GM23338 (cell line): ENCODE measurements at regions not wholly inside any gene's neighbourhood (a gene's known extent, or its start where the extent isn't known, plus 50 kb on each side); places are given as distances from the start of the nearest gene placed in this dataset.
A peak's percentile ranks its signal among the peaks of the same experiment; 100 is the strongest.

Experiments used
- ATAC-seq: fragments of 200-7000 bp; cut with Tn5 transposase; 3 replicates; pipeline ENCODE4 v1.9.1; 2020
- DNase-seq: peaks from one replicate; pipeline ENCODE4 v3.0.0-alpha.2; 2015; ENCODE audit warnings: low spot score
- H2AFZ ChIP-seq: fragments of 200-600 bp; sonication (generic); 2 replicates; pipeline ENCODE4 v1.8.0; 2016; ENCODE audit warnings: antibody characterized with exemption, mild to moderate bottlenecking, moderate library complexity
- H3F3A ChIP-seq: fragments of 200-600 bp; sonication (generic); replicated peaks from 2 replicates; pipeline ENCODE4 v1.8.0; 2017; ENCODE audit warnings: antibody characterized with exemption, mixed run types, low read depth
- H3K27ac ChIP-seq: fragments of 200-600 bp; sonication (generic); 2 replicates; pipeline ENCODE4 v1.6.1; 2016; ENCODE audit warnings: low read depth
- H3K27me3 ChIP-seq: fragments of 200-600 bp; sonication (generic); 2 replicates; pipeline ENCODE4 v1.8.0; 2016; ENCODE audit warnings: mild to moderate bottlenecking, mixed run types, moderate library complexity; ENCODE audit not compliant: insufficient read depth
- H3K36me3 ChIP-seq: fragments of 200-600 bp; sonication (generic); 2 replicates; pipeline ENCODE4 v1.8.0; 2016; ENCODE audit warnings: mild to moderate bottlenecking; ENCODE audit not compliant: insufficient read depth
- H3K4me1 ChIP-seq: fragments of 200-600 bp; sonication (generic); 2 replicates; pipeline ENCODE4 v1.8.0; 2016; ENCODE audit warnings: mild to moderate bottlenecking, moderate library complexity; ENCODE audit not compliant: insufficient read depth
- H3K4me2 ChIP-seq: fragments of 200-600 bp; sonication (generic); 2 replicates; pipeline ENCODE4 v1.7.1; 2017; ENCODE audit warnings: mixed run types
- H3K4me3 ChIP-seq: fragments of 200-600 bp; sonication (generic); 2 replicates; pipeline ENCODE4 v1.6.1; 2016; ENCODE audit warnings: mixed run types
- H3K79me2 ChIP-seq: fragments of 200-600 bp; sonication (generic); replicated peaks from 2 replicates; pipeline ENCODE4 v1.8.0; 2017; ENCODE audit warnings: mild to moderate bottlenecking; ENCODE audit not compliant: insufficient read depth
- H3K9me2 ChIP-seq: fragments of 200-600 bp; sonication (generic); 2 replicates; pipeline ENCODE4 v1.8.0; 2017; ENCODE audit not compliant: insufficient read depth
- H4K20me1 ChIP-seq: fragments of 200-600 bp; sonication (generic); replicated peaks from 2 replicates; pipeline ENCODE4 v1.8.0; 2017; ENCODE audit warnings: mild to moderate bottlenecking; ENCODE audit not compliant: insufficient read depth
- H3K27ac Mint-ChIP-seq: 2 replicates; pipeline ENCODE4 v1.8.0; 2020; ENCODE audit warnings: inconsistent platforms, mild to moderate bottlenecking, moderate library complexity, mixed read lengths
- H3K27me3 Mint-ChIP-seq: 3 replicates; pipeline ENCODE4 v1.8.0; 2022; ENCODE audit warnings: low read depth, mild to moderate bottlenecking, moderate library complexity, mixed read lengths, inconsistent platforms; ENCODE audit not compliant: insufficient read depth, poor library complexity
- H3K36me3 Mint-ChIP-seq: 3 replicates; pipeline ENCODE4 v1.8.0; 2021; ENCODE audit warnings: low read depth, mild to moderate bottlenecking, inconsistent platforms, moderate library complexity, mixed read lengths
- H3K4me1 Mint-ChIP-seq: 3 replicates; pipeline ENCODE4 v1.8.0; 2020; ENCODE audit warnings: mild to moderate bottlenecking, inconsistent platforms, mixed read lengths
- H3K4me3 Mint-ChIP-seq: 3 replicates; pipeline ENCODE4 v1.8.0; 2021; ENCODE audit warnings: moderate library complexity, mild to moderate bottlenecking, inconsistent platforms, mixed read lengths
- H3K9me3 Mint-ChIP-seq: 3 replicates; pipeline ENCODE4 v1.8.0; 2020; ENCODE audit warnings: moderate library complexity, mild to moderate bottlenecking, inconsistent platforms, mixed read lengths
- CTCF ChIP-seq, 2 experiments: fragments of 200-600 bp in 1 of 2; sonication (generic) in 1 of 2; conservative IDR thresholded peaks; 2 replicates each; pipeline versions ENCODE4 v1.5.1 to v1.6.1; 2016 to 2017; ENCODE audit warnings: antibody characterized with exemption in 2 of 2, low read depth in 2 of 2, mild to moderate bottlenecking in 2 of 2, moderate library complexity in 1 of 2
- JUNB ChIP-seq: IDR thresholded peaks from one replicate; pipeline ENCODE4 v1.6.1; 2016; ENCODE audit warnings: antibody characterized with exemption; ENCODE audit not compliant: unreplicated experiment
- NANOG ChIP-seq: IDR thresholded peaks from 2 replicates; pipeline ENCODE4 v1.6.1; 2016; ENCODE audit warnings: antibody characterized with exemption, borderline replicate concordance
- POLR2AphosphoS5 ChIP-seq: IDR thresholded peaks from 2 replicates; pipeline ENCODE4 v1.6.1; 2016; ENCODE audit warnings: antibody characterized with exemption, low read depth
- REST ChIP-seq: IDR thresholded peaks from one replicate; pipeline ENCODE4 v1.6.1; 2018; ENCODE audit warnings: antibody characterized with exemption; ENCODE audit not compliant: unreplicated experiment
- STAT1 ChIP-seq: IDR thresholded peaks from one replicate; pipeline ENCODE4 v1.6.1; 2016; ENCODE audit warnings: antibody characterized with exemption; ENCODE audit not compliant: unreplicated experiment

DNA sequence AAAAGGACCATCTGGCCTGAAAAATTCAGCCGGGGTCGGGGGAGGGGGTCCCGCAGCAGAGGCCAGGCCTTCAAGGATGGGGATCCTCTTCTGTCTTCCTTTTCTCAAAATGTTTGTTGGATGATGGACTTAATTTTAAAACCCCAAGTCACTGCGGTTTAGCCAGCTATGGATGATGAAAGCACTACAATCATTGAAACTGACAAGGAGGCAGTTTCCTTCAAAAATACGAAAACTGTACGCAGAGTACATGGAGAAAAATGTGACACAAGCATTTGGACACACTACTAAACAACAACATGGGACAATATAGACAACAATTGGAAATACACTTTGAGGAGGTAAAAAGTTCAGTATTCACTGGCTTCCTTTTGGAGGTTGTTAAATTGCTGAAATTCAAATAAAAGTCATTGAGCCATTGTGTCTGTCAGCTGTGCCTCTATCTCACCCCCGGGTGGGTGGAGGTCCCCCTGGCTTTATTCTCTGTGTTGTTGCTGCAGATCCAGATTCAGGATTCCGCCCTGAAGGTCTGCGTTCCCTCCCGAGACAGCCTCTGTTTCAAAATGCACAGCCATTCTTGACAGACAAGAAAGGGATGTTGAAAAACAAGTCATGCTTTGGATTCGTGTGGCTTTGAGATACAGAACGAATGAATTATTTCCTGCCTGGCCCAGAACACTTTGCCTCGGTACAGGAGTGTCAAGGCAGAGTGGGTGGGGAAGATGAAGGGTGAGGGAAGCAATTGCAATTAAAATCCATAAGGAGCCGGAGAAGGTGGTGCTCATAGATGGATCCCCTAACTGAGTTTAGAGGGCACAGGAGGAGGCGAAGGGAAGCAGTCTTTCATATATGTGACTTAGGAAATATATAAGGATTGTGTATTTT lies 118.2 kb downstream of the TTLL2 start (continued):
- TF ChIP-seq JUNB (no peak), STAT1 (no peak), NANOG (no peak), POLR2AphosphoS5 (no peak)

GRCh38 chr6:167444602-167445346 lies 119.9 kb downstream of the TTLL2 start:
- no peak overlapping the region for H3K27ac ChIP-seq
- H3K4me1 ChIP-seq: peaks cover 42% of the 10 kb centered on the region
- no peak overlapping the region for H2AFZ ChIP-seq
- TF ChIP-seq CTCF (conservative IDR thresholded peaks at IDR 0.05; ENCODE audit: low read depth in 2 of 2): peak in 1 of 2 experiments; percentile 42; a peak in 2 of 4 replicates
- no peak for TF ChIP-seq REST
- Mint-ChIP-seq H3K27me3 (peaks cover 8% of the 10 kb centered on the region), H3K27ac (no peak overlapping the region), H3K4me3 (no peak overlapping the region), H3K9me3 (no peaks in the 10 kb centered on the region), H3K4me1 (peaks cover 60% of the 10 kb centered on the region), H3K36me3 (no peaks in the 10 kb centered on the region; the same call in 2 of the 3 replicates)
- no peaks in the 10 kb centered on the region for H3K27me3 ChIP-seq
- ATAC-seq (no peak), DNase-seq (no peak)
- H3K4me3 ChIP-seq: no peak overlapping the region
- H4K20me1 ChIP-seq: no peaks in the 10 kb centered on the region
- peaks cover 3% of the 10 kb centered on the region for H3K9me2 ChIP-seq
- no peak overlapping the region for H3K4me2 ChIP-seq
- H3F3A ChIP-seq: peaks cover 9% of the 10 kb centered on the region
- no peaks in the 10 kb centered on the region; the same call in 1 of the 2 replicates for H3K79me2 ChIP-seq
- H3K36me3 ChIP-seq: no peaks in the 10 kb centered on the region
